Activated naive CD4-positive, alpha-beta T cell treated with Interleukin-2 at 50 U/mL for 16 hours (primary cell): ENCODE measurements at regions not wholly inside any gene's neighbourhood (a gene's known extent, or its start where the extent isn't known, plus 50 kb on each side); places are given as distances from the start of the nearest gene placed in this dataset.

Source experiments
- DNase-seq: peaks from one replicate; pipeline ENCODE4 v3.0.0-alpha.2; 2020

- no peak for DNase-seq
These were observed 120.0 kb upstream of the MDM1 start for GRCh38 chr12:68452078-68452715.

DNA sequence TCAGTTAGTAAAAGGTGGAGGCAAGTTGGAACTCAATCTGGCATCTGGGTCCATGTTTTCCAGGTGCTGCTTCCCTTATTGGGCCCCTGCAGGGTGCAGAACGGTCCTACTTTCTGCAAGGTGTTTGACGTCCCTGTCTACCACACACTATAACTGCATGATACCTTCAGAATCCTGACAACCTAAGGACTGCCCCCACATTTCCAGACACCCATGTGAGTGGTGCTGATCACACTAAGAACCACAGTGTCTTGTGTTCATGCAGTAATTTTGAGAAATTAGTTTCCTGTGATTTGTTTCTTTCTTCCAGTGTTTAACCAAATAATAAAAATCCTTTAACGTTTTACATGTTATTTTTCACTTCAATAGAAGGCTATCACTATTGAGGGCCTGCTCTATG, 121.1 kb upstream of the MDM1 start:
- DNase-seq: no peak

GRCh38 chr12:68453876-68454275, 121.7 kb upstream of the MDM1 start:
- no peak for DNase-seq

DNA sequence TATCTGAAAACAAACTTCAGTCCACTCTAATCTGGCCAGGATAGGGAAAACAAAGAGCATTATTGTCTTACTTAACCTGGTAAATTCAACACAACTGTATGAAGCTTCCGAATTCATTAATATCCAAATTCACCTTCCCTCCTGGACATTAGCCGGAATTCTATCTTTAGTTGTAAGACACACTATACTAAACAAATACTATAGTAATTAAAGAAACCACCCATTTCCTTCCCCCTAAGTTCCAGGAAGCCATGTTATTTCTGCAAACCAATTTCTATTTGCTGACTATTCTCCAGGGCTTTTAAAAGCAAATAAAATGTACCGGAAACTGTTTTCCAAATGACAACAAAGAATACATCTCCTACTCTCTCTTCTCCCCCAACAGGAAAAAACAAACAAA, 122.7 kb upstream of the MDM1 start:
- no peak for DNase-seq

DNA sequence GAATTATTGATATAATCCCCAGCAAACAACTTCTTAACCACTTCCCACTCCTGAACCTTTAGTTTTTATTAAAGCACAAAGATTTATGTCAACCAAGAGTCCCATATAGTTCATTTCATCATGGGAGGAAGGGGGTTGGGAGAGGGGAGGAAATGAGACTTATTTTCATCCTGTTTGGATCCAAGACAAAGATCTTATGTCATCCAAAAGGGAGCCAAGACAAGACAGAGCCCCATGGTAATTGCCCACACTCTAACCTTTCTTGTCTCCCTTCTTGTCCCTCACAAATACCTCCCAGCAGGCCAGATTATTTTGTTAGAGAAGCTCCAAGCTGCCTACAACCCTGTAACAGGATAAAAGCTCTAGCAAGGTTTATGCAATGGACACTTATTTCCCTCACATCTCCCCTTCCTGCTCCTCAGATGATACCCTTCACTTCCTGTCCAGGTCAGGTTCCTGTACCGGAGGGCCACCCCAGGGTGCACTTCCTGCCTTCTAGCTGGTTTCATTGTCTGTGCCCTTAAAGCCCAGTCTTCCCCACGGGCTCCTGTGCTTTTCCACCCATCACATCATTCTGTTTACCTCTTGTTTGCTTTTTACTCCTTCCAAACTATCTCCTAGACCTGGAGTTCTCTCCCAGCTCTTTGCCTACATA, 123.7 kb upstream of the MDM1 start:
- no peak for DNase-seq

DNA sequence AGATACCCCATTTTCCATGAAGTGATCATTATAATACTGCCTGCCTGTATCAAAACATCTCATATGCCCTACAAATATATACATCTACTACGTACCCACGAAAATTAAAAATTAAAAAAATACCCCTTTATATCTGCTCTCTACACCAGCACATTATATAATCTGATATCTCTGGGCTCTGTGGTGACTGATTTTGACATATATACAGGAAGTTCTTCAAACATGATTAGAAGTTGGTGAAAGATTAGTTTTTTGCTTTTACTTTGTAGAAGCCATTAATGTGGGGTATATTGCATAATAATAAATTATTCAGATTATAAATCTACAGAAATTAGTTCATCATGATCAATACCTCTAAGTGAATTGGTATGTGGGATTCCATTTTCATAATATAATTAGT, 126.7 kb upstream of the MDM1 start:
- no peak for DNase-seq

DNA sequence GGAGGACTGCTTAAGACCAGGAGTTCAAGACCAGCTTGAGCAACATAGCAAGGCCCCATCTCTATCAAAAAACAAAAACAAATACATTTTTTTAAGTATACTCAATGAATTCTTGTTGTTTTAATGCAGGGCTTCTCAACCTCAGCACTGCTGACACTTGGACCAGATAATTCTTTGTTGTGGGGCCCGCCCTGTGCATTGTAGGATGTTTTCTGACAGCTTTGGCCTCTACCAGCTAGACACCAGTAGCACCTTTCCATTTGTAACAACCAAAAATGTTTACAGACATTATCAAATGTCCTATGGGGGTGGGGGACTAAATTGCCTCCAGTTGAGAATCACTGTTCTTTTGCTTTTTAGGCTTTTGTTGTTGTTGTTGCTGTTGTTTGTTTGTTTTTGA, 128.1 kb upstream of the MDM1 start:
- no peak for DNase-seq

GRCh38 chr12:68461645-68462044, 129.5 kb upstream of the MDM1 start:
- DNase-seq: no peak

DNA sequence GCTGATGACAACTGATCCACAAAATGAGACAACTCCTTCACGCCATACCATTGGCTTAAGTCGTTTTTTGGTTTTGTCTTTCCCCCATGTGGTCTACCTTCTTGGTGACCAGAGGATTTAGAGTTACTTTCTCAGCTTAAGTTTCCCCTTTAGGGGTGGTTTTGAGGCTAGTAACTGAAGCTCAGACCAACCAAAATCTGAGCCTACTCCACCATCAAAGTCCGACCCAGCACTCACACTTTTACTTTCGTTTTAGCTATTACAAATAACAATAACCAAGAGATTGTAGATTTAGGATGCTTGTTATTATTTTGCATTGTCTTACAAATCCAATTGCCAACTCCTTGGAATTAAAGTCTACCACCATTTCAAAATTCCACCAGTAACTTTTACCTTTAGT, 130.6 kb upstream of the MDM1 start:
- no peak for DNase-seq

DNA sequence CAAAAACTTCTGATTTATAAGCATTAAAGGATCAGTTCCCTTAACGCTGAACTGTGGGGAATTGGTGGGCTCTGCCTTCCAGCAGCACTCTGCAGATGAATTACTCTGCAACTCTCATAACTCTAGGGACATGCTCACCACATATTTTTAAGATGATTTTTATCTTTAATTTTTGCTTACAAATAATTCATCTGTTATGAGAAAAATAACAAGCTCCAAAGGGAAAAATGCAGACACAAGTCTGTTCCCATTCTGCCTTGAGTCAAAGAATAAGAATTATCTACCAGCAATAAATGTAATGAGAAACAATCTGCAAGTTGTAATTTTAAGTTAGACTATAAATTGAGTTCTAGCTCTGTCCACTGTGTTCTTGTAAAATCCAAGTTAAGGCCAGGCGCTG, 133.1 kb upstream of the MDM1 start:
- no peak for DNase-seq

DNA sequence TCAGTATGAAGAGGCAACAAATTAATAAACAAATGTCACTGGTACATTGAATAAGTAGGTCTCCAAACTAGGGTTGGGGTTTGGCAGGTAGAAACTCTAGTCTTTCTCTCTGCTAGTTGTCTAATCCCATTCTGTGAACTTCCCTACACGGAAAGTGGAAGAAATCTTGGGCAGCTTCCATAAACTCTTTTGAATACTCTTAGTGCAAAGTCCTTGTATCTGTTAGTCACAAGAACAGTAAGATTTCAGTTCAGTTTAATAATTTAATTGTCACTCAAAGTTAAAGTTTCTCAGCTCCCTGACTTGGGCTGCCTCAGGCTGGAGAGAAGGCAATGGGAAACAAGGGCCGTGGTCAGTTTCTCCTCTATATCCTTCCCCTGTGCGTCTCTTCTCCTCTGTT, 135.4 kb upstream of the MDM1 start:
- no peak for DNase-seq

DNA sequence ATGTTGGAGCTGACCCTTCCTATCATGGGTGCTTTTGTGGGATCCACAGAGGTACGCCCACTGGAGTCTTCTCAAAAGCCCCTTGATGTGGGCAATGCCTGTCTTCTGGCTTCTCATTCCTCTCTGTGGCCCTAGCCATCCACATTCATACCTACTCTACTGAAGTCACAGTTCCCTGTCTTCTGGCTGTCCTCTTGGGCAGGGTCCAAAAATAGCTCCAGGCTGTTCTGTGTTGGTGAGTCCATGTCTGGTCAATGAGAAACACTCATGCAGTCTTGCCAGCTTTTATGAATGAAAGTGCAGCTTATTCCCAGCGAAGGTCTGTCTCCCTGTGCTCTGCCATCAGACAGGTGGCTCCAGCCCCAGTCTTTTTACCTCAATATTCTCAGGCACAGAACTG, 135.9 kb upstream of the MDM1 start:
- no peak for DNase-seq

DNA sequence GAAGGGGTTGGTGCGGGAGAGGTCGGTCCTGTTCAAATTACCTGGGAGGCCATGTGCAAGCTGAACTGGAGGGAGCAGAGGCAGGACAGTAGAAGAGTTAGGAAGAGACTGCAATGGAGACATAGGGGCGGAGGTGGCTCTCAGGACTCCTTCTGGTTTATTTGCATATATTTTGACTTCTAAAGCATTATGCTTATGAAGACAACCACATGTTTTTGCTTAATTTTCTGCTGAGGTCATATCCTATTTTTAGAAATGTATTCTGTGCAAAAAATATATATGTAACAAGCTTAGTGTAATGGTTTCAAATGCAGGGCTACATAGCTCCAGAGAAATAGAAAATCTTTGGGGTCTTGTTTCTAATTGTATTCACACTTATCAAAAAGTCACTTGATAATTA, 137.0 kb upstream of the MDM1 start:
- no peak for DNase-seq

GRCh38 chr12:68470664-68471328, 138.6 kb upstream of the MDM1 start:
- no peak for DNase-seq

DNA sequence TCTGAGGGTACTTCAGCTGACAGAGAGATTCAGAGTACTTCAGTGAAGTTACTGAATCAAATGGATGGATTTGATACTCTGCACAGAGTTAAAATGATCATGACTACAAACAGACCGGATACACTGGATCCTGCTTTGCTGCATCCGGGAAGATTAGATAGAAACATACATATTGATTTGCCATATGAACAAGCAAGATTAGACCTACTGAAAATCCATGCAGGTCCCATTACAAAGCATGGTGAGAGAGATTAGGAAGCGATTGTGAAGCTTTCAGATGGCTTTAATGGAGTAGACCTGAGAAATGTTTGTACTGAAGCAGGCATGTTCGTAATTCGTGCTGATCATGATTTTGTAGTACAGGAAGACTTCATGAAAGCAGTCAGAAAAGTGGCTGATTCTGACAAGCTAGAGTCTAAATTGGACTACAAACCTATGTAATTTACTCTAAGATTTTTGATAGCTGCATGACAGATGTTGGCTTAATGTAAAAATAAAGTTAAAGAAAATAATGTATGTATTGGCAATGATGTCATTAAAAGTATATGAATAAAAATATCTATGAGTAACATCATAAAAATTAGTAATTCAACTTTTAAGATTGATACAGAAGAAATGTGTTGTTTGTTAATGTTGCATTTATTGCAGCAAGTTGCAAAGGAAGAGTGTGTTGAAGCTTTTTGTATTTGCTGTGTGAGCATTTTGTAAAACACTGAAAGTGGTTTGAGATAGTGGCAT, 136.1 kb upstream of the RAP1B start:
- DNase-seq: no peak

- DNase-seq: no peak
These were observed 133.9 kb upstream of the RAP1B start for GRCh38 chr12:68476794-68477193.

DNA sequence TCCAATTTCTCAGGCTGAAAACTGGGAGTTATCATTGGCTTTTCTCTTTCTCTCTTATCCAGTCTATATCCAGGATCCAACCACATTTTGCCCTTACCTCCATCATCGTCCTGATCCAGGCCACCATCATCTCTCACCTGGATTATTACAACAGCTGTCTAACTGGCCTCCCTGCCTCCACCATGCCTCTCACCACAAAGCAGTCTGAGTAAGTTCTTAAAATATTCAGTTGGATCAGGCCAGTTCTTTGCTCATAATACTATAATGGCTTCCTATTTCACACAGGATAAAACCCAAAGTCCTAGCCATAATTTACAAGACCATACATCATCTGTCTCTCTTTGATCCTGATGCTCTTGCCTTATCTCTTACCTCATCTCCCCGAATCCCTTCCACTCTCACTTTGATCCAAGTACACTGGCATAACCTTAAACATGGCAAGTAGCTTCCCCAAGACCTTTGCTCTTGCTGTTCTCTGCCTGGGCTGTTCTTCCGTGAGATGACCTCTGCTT, 133.4 kb upstream of the RAP1B start:
- no peak for DNase-seq

GRCh38 chr12:68477906-68478305, 132.8 kb upstream of the RAP1B start:
- DNase-seq: no peak

DNA sequence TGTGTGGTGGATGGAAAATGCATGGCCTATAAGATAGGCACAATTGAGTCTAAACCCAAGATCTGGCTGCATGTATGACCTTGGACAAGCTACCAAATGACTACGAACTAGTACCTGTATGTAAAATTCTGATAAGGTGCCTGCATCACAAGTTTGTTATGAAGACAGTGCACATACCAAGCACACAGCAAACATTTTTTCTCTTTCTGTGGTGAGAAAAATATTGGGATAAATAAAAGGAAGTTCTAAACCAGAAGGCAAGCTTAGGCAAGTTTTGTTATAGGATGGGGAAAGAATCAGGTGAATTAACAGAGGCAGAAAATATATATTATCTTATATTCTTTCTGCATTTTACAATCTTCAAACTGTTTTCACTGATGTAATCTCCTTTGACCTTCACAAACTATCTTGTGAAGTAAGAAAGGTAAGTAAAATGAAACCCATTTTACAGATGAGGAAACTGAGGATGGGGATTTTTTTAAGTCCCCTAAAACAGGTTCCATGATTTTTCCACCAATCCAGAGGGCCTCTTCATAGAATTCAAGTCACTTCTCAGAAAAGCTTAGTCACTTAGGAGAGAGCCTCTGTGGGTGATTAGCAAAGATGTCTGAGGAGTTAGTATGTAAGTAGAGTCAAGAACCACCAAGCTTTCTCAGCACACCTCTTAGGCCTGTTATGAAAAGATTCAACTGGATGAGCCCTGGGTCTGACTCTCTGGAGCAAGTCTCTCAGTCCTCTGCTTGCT, 132.0 kb upstream of the RAP1B start:
- no peak for DNase-seq

DNA sequence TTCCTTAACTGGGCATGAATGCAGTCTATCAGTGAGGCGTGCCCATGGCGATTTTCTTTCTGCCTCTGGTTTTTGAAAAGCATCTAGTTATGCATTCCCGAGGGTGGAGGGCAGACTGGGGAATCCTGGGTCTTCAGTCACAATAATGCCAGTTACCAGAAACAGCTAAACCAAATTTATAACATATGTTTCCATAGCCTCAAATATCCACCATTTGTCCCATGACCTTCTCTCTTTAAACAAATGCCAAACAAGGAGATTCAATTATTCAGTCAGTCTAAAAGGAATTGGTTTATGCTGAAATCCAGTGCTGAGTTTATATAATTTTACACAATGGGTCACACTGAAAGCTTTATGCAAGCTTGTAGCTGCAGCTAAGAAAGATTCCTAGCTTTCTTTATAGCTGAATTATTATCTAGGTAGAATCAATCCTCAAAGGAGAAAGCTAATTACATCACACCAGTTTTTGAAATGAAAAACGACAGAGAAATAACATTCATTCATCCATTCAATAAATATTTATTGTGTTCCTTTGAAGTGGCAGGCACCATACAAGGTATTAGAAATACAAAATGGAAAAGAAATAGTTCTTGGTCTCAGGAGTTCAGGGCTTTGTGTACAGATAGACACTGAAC, 131.3 kb upstream of the RAP1B start:
- DNase-seq: no peak

- DNase-seq: no peak
These were observed 130.8 kb upstream of the RAP1B start for GRCh38 chr12:68479896-68480291.

DNA sequence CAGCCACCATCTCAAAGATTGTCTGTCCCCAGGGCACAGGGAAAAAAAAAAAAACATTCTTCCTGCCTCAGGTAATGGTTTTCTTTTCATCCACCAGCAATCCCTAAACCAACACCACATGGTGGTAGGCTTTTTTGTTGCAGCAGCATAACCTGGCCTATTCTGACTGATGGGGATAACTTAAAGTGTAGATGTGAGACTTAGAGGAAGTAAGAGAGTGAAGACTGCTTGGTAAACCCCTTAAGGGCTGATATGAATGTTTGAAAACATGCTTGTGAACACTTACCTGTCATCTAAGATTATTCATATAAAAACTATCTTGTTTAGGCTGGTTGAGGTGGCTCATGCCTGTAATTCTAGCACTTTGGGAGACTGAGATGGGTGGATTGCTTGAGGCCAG, 130.2 kb upstream of the RAP1B start:
- DNase-seq: peak; percentile 16
